Gastroesophageal sphincter (tissue), 3 donors: ENCODE measurements at regions not wholly inside any gene's neighbourhood (a gene's known extent, or its start where the extent isn't known, plus 50 kb on each side); places are given as distances from the start of the nearest gene placed in this dataset.

Source experiments
- CTCF ChIP-seq, 4 experiments: fragments of 200-600 bp in 2 of 4; fragments of 450-650 bp in 2 of 4; sonication (generic) in 1 of 4; IDR thresholded peaks; one replicate each; pipeline ENCODE4 v1.5.1; 2017 to 2019; ENCODE audit warnings: antibody characterized with exemption in 4 of 4, mild to moderate bottlenecking in 2 of 4, moderate library complexity in 2 of 4
- POLR2A ChIP-seq, 2 donors: fragments of 450-650 bp; IDR thresholded peaks; one replicate each; pipeline ENCODE4 v1.6.1; 2017; ENCODE audit warnings: antibody characterized with exemption in 2 of 2, mild to moderate bottlenecking in 2 of 2, moderate library complexity in 1 of 2
- POLR2AphosphoS5 ChIP-seq: sonication (generic); formaldehyde crosslinking; IDR thresholded peaks from one replicate; pipeline ENCODE4 v1.6.1; 2017; ENCODE audit warnings: antibody characterized with exemption

- no peak for TF ChIP-seq POLR2A (IDR thresholded peaks at IDR 0.05)
- no peak for TF ChIP-seq CTCF (IDR thresholded peaks at IDR 0.05)
- TF ChIP-seq POLR2AphosphoS5 = no peak
Measured at GRCh38 chr2:81043681-81044080, 739.1 kb upstream of the LRRTM1 start.
